Type B pancreatic cell (in vitro differentiated cells): ENCODE measurements at regions not wholly inside any gene's neighbourhood (a gene's known extent, or its start where the extent isn't known, plus 50 kb on each side); places are given as distances from the start of the nearest gene placed in this dataset.
"Not testable (repeated sequence)": the region's sequence is repeated elsewhere in the genome, so short reads cannot be mapped to it uniquely, and the experiment has no call there.

ENCODE experiments used
- DNase-seq: peaks from one replicate; pipeline ENCODE4 v3.0.0; 2021; ENCODE audit warnings: mixed read lengths; ENCODE audit not compliant: unreplicated experiment; ENCODE audit errors: extremely low spot score
- H3K27ac Mint-ChIP-seq: 2 replicates; pipeline ENCODE4 v1.8.0; 2021; ENCODE audit warnings: mild to moderate bottlenecking, mixed read lengths
- H3K27me3 Mint-ChIP-seq: 2 replicates; pipeline ENCODE4 v1.8.0; 2021; ENCODE audit warnings: mixed read lengths
- H3K36me3 Mint-ChIP-seq: 2 replicates; pipeline ENCODE4 v1.8.0; 2021; ENCODE audit warnings: mixed read lengths
- H3K4me1 Mint-ChIP-seq: one replicate; pipeline ENCODE4 v1.8.0; 2021; ENCODE audit warnings: mixed read lengths; ENCODE audit not compliant: unreplicated experiment
- H3K4me3 Mint-ChIP-seq: 2 replicates; pipeline ENCODE4 v1.8.0; 2021; ENCODE audit warnings: mild to moderate bottlenecking, mixed read lengths
- H3K9me3 Mint-ChIP-seq: 2 replicates; pipeline ENCODE4 v1.8.0; 2021; ENCODE audit warnings: mixed read lengths
- CTCF ChIP-seq: fragments of 200-600 bp; sonication (generic); conservative IDR thresholded peaks from 2 replicates; pipeline ENCODE4 v1.5.0; 2021; ENCODE audit warnings: antibody characterized with exemption, mild to moderate bottlenecking

GRCh38 chr6:86306210-86306609, 631.1 kb upstream of the HTR1E start:
- Mint-ChIP-seq H3K4me3 (no peak overlapping the region), H3K4me1 (no peaks in the 10 kb centered on the region), H3K36me3 (no peaks in the 10 kb centered on the region), H3K9me3 (peaks cover 4% of the 10 kb centered on the region), H3K27ac (no peak overlapping the region), H3K27me3 (no peaks in the 10 kb centered on the region)
- TF ChIP-seq CTCF = no peak
- DNase-seq = no peak

GRCh38 chr6:86285876-86286275, 643.2 kb upstream of the SYNCRIP start:
- H3K27me3 Mint-ChIP-seq = no peaks in the 10 kb centered on the region
- no peaks in the 10 kb centered on the region for H3K36me3 Mint-ChIP-seq
- no peak overlapping the region for H3K27ac Mint-ChIP-seq
- H3K9me3 Mint-ChIP-seq = peaks cover 10% of the 10 kb centered on the region
- no peak for TF ChIP-seq CTCF
- no peak overlapping the region for H3K4me3 Mint-ChIP-seq
- H3K4me1 Mint-ChIP-seq = no peaks in the 10 kb centered on the region
- DNase-seq = no peak

GRCh38 chr6:86284809-86285480, 642.3 kb upstream of the SYNCRIP start:
- not testable (repeated sequence) for DNase-seq, H3K27ac Mint-ChIP-seq, H3K9me3 Mint-ChIP-seq, H3K4me1 Mint-ChIP-seq, H3K27me3 Mint-ChIP-seq, H3K4me3 Mint-ChIP-seq, H3K36me3 Mint-ChIP-seq

- DNase-seq, H3K4me3 Mint-ChIP-seq, H3K36me3 Mint-ChIP-seq, H3K27ac Mint-ChIP-seq, H3K4me1 Mint-ChIP-seq, H3K27me3 Mint-ChIP-seq, H3K9me3 Mint-ChIP-seq: not testable (repeated sequence)
These were observed 640.9 kb upstream of the SYNCRIP start for GRCh38 chr6:86283596-86283995.

GRCh38 chr6:86276056-86276455, 633.4 kb upstream of the SYNCRIP start:
- DNase-seq = no peak
- Mint-ChIP-seq H3K4me1 (no peaks in the 10 kb centered on the region), H3K9me3 (no peaks in the 10 kb centered on the region), H3K27me3 (no peaks in the 10 kb centered on the region), H3K27ac (no peak overlapping the region), H3K36me3 (no peaks in the 10 kb centered on the region), H3K4me3 (no peak overlapping the region)
- no peak for TF ChIP-seq CTCF

- no peak for TF ChIP-seq CTCF
- no peaks in the 10 kb centered on the region for H3K9me3 Mint-ChIP-seq
These were observed 631.2 kb upstream of the SYNCRIP start for GRCh38 chr6:86273936-86274335.

GRCh38 chr6:86256615-86257187, 614.0 kb upstream of the SYNCRIP start:
- TF ChIP-seq CTCF = no peak
- H3K4me1 Mint-ChIP-seq = no peaks in the 10 kb centered on the region
- DNase-seq = no peak
- H3K36me3 Mint-ChIP-seq = no peaks in the 10 kb centered on the region
- H3K27me3 Mint-ChIP-seq = peaks cover 9% of the 10 kb centered on the region
- no peak overlapping the region for H3K4me3 Mint-ChIP-seq
- no peaks in the 10 kb centered on the region for H3K9me3 Mint-ChIP-seq
- no peak overlapping the region for H3K27ac Mint-ChIP-seq

More at GRCh38 chr6:86273936-86274335, 631.2 kb upstream of the SYNCRIP start:
- no peaks in the 10 kb centered on the region for H3K36me3 Mint-ChIP-seq
- H3K4me3 Mint-ChIP-seq = no peak overlapping the region
- no peaks in the 10 kb centered on the region for H3K27me3 Mint-ChIP-seq
- H3K4me1 Mint-ChIP-seq = no peaks in the 10 kb centered on the region
- H3K27ac Mint-ChIP-seq = no peak overlapping the region
- DNase-seq = no peak
